Ishikawa (cell line): ENCODE measurements at regions not wholly inside any gene's neighbourhood (a gene's known extent, or its start where the extent isn't known, plus 50 kb on each side); places are given as distances from the start of the nearest gene placed in this dataset.

Experiments used
- CEBPB ChIP-seq: IDR thresholded peaks from 2 replicates; pipeline ENCODE4 v1.6.1; 2012
- CREB1 ChIP-seq: IDR thresholded peaks from 2 replicates; pipeline ENCODE4 v1.6.1; 2012; ENCODE audit warnings: low read depth
- EGR1 ChIP-seq: IDR thresholded peaks from 2 replicates; pipeline ENCODE4 v1.6.1; 2012
- EP300 ChIP-seq: IDR thresholded peaks from 2 replicates; pipeline ENCODE4 v1.6.1; 2012; ENCODE audit warnings: borderline replicate concordance
- FOXM1 ChIP-seq: IDR thresholded peaks from 2 replicates; pipeline ENCODE4 v1.6.1; 2012; ENCODE audit warnings: low read depth, borderline replicate concordance
- NFIC ChIP-seq: IDR thresholded peaks from 2 replicates; pipeline ENCODE4 v1.6.1; 2012
- RAD21 ChIP-seq: IDR thresholded peaks from 2 replicates; pipeline ENCODE4 v1.6.1; 2012; ENCODE audit warnings: low read depth
- TAF1 ChIP-seq: IDR thresholded peaks from 2 replicates; pipeline ENCODE4 v1.6.1; 2012; ENCODE audit warnings: low read depth, mild to moderate bottlenecking
- TCF12 ChIP-seq: IDR thresholded peaks from 2 replicates; pipeline ENCODE4 v1.6.1; 2012; ENCODE audit warnings: low read depth
- TEAD4 ChIP-seq: IDR thresholded peaks from 2 replicates; pipeline ENCODE4 v1.6.1; 2012
- YY1 ChIP-seq: IDR thresholded peaks from 2 replicates; pipeline ENCODE4 v1.6.1; 2012; ENCODE audit warnings: low read depth
- ZBTB7A ChIP-seq: IDR thresholded peaks from 2 replicates; pipeline ENCODE4 v1.6.1; 2012; ENCODE audit warnings: low read depth
- TF ChIP-seq, protein P1 (sequence below): IDR thresholded peaks from 2 replicates; pipeline ENCODE4 v1.6.1; 2012
- TF ChIP-seq, protein P2 (sequence below): IDR thresholded peaks from 2 replicates; pipeline ENCODE4 v1.6.1; 2012
- TF ChIP-seq, protein P3 (sequence below): IDR thresholded peaks from 2 replicates; pipeline ENCODE4 v1.6.1; 2012; ENCODE audit warnings: low read depth, mild to moderate bottlenecking

GRCh38 chr3:80230962-80231361, 463.2 kb upstream of the ROBO1 start:
- TF ChIP-seq TCF12: no peak
- TF ChIP-seq EGR1: no peak
- no peak for TF ChIP-seq FOXM1

- TF ChIP-seq EP300 (no peak), EGR1 (no peak), RAD21 (no peak), TCF12 (no peak), ZBTB7A (no peak), CREB1 (no peak), NFIC (no peak), TAF1 (no peak), YY1 (no peak), FOXM1 (no peak)
- TF ChIP-seq, protein P1, sequence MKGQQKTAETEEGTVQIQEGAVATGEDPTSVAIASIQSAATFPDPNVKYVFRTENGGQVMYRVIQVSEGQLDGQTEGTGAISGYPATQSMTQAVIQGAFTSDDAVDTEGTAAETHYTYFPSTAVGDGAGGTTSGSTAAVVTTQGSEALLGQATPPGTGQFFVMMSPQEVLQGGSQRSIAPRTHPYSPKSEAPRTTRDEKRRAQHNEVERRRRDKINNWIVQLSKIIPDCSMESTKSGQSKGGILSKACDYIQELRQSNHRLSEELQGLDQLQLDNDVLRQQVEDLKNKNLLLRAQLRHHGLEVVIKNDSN: no peak
- TF ChIP-seq, protein P2, sequence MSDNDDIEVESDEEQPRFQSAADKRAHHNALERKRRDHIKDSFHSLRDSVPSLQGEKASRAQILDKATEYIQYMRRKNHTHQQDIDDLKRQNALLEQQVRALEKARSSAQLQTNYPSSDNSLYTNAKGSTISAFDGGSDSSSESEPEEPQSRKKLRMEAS: no peak
These were observed 459.4 kb upstream of the ROBO1 start for GRCh38 chr3:80227216-80227615.

- TF ChIP-seq CEBPB: no peak
- TF ChIP-seq FOXM1: no peak
- TF ChIP-seq, protein P2: no peak
- no peak for TF ChIP-seq TAF1
- no peak for TF ChIP-seq EP300
These were observed 447.4 kb upstream of the ROBO1 start for GRCh38 chr3:80215191-80215590.

GRCh38 chr3:80213086-80213485, 445.3 kb upstream of the ROBO1 start:
- TF ChIP-seq FOXM1: no peak
- no peak for TF ChIP-seq EGR1

DNA sequence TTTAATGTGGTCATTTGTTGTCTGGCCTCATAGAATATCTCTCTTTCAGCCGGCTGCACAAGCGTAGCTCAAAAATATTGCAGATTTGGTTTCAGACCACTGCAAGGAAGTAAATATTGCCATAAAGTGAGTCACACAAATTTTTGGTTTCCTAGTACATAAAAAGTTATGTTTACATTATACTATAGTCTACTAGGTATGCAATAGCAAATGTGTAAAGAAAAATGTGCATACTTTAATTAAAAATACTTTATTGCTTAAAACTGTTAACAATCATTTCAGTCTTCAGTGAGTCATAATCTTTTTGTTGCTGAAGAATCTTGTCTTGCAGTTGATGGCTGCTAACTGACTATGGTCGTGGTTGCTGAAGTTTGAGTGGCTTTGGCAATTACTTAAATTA, 425.1 kb upstream of the ROBO1 start:
- TF ChIP-seq CEBPB (no peak), ZBTB7A (no peak), TEAD4 (no peak)

DNA sequence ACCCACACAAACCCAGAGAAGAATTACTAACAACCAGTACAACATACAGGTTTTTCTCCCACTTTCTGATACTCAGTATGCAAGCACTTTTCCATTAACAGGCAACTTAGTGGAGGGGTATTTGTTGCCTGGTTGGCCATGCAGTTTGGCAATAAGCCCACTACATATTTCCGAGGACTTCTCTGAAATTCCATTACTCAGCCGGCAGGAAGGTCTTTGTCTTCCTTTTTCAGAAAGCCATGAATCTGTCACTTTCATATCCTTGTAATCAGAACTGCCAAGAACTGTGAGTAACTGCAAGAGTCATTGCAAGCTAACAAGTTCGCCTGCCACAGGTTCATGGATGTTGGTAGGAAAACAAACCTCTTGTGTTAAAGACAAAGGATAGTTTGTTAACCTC, 422.3 kb upstream of the ROBO1 start:
- TF ChIP-seq ZBTB7A: no peak
- TF ChIP-seq, protein P2: 0 out of 2 replicates have a peak, but pooled peaks have one; percentile 29
- peak; percentile 69 for TF ChIP-seq YY1
- TF ChIP-seq, protein P1: 0 out of 2 replicates have a peak, but pooled peaks have one; percentile 11
- TF ChIP-seq CEBPB: peak; percentile 53; the same call in 1 of the 2 replicates
- peak; percentile 24; the same call in 1 of the 2 replicates for TF ChIP-seq RAD21
- no peak for TF ChIP-seq TAF1
- TF ChIP-seq TEAD4: peak; percentile 95
- TF ChIP-seq FOXM1: peak; percentile 94
- no peak for TF ChIP-seq EGR1
- TF ChIP-seq TCF12: peak; percentile 96
- no peak for TF ChIP-seq CREB1
- TF ChIP-seq NFIC: peak; percentile 98
- TF ChIP-seq, protein P3, sequence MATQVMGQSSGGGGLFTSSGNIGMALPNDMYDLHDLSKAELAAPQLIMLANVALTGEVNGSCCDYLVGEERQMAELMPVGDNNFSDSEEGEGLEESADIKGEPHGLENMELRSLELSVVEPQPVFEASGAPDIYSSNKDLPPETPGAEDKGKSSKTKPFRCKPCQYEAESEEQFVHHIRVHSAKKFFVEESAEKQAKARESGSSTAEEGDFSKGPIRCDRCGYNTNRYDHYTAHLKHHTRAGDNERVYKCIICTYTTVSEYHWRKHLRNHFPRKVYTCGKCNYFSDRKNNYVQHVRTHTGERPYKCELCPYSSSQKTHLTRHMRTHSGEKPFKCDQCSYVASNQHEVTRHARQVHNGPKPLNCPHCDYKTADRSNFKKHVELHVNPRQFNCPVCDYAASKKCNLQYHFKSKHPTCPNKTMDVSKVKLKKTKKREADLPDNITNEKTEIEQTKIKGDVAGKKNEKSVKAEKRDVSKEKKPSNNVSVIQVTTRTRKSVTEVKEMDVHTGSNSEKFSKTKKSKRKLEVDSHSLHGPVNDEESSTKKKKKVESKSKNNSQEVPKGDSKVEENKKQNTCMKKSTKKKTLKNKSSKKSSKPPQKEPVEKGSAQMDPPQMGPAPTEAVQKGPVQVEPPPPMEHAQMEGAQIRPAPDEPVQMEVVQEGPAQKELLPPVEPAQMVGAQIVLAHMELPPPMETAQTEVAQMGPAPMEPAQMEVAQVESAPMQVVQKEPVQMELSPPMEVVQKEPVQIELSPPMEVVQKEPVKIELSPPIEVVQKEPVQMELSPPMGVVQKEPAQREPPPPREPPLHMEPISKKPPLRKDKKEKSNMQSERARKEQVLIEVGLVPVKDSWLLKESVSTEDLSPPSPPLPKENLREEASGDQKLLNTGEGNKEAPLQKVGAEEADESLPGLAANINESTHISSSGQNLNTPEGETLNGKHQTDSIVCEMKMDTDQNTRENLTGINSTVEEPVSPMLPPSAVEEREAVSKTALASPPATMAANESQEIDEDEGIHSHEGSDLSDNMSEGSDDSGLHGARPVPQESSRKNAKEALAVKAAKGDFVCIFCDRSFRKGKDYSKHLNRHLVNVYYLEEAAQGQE: no peak
- peak; percentile 97 for TF ChIP-seq EP300

GRCh38 chr3:80187981-80188380, 420.2 kb upstream of the ROBO1 start:
- TF ChIP-seq, protein P1: no peak
- TF ChIP-seq NFIC (no peak), RAD21 (no peak), ZBTB7A (no peak), TEAD4 (no peak), CREB1 (no peak), TAF1 (no peak), EP300 (no peak), EGR1 (no peak)
- TF ChIP-seq, protein P2: no peak
